NCI-H510A (cell line): ENCODE measurements at regions not wholly inside any gene's neighbourhood (a gene's known extent, or its start where the extent isn't known, plus 50 kb on each side); places are given as distances from the start of the nearest gene placed in this dataset.
"Not testable (repeated sequence)": the region's sequence is repeated elsewhere in the genome, so short reads cannot be mapped to it uniquely, and the experiment has no call there.

Experiments
- DNase-seq: peaks from one replicate; lab custom pipeline; 2025; lab: John Stamatoyannopoulos, UW

DNA sequence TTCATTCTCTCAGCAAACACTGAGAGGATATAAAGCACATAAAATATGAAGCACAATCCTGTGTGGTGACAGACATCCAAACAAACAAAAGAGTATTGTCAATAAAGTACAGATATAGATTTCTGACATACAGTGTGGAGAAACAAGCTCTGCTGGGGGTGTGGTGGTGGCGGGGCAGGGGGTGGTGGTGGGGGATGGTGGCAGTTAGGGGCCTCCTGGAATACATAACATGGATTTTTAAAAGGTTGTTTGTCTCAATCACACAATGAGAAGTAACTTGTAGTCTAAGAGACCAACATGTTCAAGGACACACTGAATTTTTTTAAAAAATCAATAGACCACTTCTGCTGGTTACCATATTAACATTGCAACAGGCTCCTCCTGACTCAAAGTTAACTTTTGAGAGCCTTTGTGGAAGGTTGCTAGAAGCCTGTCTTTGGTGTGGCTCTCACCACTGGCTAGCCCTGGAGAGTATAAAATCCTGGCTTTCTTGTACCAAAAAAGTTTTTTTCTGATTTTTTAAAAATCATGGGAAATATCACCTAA, 1197.4 kb downstream of the SUCLG1 start:
- DNase-seq: no peak

- no peak for DNase-seq
Observed at GRCh38 chr2:83253848-83254247, 1205.2 kb downstream of the SUCLG1 start.

DNA sequence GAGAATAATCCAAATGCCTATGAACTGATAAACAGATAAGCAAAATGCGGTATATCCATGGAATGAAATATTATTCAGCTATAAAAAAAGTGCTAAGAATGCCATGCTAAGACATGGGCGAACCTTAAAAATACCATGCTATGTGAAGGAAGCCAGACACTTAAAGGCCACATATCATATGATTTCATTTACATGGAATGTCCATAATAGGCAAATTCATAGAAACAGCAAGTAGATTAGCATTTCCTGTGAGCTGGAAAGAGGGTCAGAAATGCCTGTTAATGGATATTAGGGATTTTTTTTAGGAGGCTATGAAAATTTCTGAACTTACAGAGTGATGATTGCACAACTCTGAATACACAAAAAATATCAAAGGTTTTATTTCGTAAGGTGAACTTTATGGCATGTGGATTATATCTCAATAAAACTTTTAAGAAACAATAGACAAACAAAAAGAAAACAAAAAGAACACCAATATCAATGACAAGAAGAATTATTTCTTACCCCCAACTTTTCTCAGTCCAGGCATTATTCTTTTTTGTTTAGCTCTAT, 1207.7 kb downstream of the SUCLG1 start:
- no peak for DNase-seq

- not testable (repeated sequence) for DNase-seq
Observed at GRCh38 chr2:83245806-83246537, 1213.1 kb downstream of the SUCLG1 start.

DNA sequence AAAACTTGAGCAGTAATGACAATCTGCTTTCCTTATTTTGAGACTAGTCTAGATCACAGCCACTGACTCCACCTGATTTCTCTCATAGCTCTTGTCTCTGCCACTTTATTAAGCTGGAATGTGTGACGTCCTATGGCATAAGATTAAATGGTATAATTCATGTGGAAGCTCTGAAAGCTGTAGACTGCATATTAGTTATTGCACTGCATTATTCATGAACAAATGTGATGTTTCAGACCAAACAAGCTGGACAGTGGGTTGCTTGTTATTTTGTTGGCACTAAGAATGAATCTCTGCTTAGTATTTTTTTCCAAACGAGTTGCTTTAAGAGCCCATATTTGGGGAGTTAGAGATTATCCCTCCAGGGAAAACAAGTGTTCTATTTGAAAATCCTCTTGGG, 1218.5 kb downstream of the SUCLG1 start:
- DNase-seq: no peak

DNA sequence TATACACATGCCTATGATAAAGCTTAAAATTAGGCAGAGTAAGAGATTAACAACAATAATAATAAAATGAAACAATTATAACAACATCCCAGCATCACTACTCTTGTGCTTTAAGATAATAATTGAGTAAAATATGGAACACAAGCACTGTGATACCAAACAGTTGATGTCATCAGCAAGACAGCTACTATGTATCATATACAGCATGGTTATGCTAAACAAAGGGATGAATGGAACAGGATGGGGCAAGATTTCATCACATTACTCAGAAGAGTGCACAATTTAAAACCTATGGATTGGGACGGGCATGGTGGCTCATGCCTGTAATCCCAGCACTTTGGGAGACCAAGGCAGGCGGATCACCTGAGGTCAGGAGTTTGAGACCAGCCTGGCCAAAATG, 1221.0 kb downstream of the SUCLG1 start:
- no peak for DNase-seq

DNA sequence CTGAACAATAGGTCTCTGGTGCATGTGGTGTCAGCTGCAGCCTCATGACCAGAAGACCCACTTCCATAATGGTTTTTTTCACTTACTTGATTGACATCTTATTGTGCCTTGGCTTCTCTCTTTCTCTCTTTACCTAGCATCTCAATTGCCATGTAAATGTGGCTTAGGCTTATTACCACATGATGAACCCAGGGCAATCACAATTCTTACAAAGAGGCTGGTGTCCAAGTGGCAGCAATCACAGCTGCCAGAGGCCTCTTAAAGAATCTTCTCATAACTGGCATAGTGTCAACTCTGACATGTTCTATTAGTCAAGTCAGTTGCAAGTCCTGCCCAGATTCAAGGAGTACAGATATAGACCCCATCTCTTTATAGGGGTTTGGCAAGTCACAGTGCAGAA, 1224.8 kb downstream of the SUCLG1 start:
- no peak for DNase-seq

- no peak for DNase-seq
Observed at GRCh38 chr2:83233781-83234180, 1225.3 kb downstream of the SUCLG1 start.

DNA sequence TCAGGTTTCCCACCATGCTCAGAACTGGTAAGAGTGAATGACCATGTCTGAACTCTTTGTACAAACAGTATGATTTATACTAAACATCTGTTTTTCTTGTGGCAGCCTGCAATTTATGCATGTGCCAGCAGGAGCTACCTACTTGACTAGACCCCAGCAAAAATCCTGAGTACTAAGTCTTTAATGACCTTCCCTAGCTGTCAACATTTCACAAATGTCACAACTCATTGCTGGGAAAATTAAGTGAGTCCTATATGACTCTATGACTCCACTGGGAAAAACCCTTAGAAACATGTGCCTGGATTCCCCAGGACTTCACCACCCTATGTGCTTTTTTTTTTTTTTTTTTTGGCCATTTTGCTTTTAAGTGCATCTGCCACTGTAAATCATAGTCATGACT, 1225.8 kb downstream of the SUCLG1 start:
- DNase-seq: no peak

DNA sequence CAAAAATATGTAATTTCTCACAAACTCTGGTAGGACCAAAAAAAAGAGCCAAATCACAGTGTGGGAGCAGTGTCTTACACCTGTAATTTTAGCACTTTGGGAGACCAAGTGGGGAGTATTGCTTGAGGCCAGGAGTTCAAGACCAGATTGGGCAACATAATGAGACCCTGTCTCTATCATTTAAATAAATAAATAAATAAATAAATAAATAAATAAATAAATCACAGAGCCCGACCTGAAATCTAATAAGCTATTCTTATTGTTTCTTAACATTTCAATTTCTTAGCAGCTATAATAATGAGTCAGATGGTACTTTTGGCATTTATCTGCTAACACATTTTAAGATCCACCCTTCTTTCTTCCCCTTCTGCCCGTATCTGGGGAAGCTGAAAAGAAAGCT, 1229.6 kb downstream of the SUCLG1 start:
- no peak for DNase-seq

DNA sequence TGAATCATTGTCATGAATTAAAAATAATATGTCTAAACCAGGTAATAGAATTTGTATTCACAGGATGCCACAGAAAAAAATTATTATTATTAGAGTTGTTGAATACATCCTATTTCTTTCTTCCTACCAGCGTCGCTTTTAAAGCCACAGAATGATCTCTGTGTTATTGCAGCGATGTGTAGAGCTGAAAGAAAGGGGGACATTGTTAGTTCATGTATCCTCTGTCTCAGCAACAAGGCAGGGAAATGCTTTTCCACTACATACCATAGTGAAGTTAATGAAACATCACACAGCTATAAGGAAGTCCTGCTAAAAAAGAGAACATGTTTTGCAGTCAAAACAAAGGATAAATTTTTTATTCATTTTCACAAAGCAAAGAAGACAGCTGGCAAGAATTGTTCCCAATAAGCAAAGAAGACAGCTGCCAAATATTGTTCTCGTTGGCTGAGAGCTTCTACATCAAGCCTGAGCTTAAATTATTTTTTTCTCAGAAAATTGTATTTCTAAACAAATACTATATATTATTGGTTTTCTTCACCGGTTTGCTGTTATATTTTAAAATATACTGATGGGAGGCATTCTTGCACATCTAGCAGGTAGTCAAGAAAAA, 1234.4 kb downstream of the SUCLG1 start:
- DNase-seq: no peak

- DNase-seq: no peak
Observed at GRCh38 chr2:83221258-83221657, 1237.8 kb downstream of the SUCLG1 start.

DNA sequence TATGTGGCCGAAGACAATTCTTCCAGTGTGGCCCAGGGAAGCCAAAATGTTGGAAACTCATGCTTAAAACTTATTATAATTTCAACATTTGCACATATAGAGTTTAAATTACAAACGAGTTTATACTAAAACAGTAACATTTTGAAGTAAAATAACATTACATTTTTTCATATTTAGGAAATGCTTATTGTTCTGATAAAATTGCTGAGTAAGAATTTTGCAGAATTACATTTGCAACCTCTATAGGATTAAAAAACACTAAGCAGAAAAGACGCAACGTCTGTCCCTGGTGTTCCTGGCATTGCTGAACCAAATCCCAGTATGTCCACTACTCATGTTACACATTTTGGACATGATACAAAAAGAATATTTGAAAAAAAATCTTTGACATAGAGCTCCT, 1241.2 kb downstream of the SUCLG1 start:
- no peak for DNase-seq

- no peak for DNase-seq
Observed at GRCh38 chr2:83196225-83196624, 1262.9 kb downstream of the SUCLG1 start.

DNA sequence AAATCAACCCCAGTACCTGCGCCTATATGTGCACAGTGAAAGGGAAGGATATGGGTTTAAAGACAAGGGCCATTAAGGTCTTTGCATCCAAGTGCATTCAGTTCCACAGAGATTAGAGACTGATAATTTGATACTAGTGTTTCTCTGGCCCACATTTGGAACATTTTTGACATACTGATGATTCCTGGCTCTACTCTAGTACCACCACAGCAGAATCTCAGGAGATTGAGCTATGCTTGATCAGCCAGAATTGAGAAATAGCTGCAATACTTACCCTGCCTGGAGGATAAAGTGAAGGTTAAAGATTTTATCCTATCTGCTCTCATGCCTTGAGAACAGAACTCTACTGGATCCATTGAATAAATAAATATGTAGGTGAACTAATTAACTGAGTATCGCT, 1267.8 kb downstream of the SUCLG1 start:
- DNase-seq: no peak

DNA sequence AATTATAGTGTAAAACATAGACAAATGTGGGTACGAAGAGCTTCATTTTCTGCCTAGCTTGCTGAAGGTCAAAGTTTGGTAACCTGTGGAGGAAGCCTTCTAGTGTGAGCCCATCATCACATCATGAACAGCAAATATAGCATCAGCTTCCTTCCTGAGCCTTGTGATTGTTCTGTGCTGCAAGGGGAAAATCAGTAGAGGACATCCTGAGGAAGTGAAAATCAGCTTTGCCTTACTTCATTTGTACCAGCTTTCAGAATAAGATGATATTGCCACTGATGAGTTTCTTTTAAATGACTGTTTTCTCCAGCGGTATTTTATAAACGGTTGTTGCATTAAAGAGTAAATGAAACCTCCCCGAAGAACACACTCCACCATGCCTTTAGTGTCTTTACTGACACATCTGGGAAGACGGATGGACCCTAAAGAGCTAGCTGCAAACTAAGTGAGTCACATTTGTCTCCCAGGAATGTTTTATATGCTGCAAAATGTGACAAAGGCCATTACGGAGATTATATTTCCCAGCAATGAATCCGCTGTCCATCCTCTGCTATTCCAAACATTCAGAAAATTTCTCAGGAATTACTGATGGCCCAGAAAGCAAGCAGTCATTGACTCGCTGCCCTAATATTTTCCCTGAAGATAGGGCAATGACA, 1272.8 kb downstream of the SUCLG1 start:
- no peak for DNase-seq

- not testable (repeated sequence) for DNase-seq
Observed at GRCh38 chr2:83180862-83181530, 1278.1 kb downstream of the SUCLG1 start.

GRCh38 chr2:83176539-83176938, 1282.5 kb downstream of the SUCLG1 start:
- no peak for DNase-seq

GRCh38 chr2:83172841-83173240, 1286.2 kb downstream of the SUCLG1 start:
- DNase-seq: no peak

DNA sequence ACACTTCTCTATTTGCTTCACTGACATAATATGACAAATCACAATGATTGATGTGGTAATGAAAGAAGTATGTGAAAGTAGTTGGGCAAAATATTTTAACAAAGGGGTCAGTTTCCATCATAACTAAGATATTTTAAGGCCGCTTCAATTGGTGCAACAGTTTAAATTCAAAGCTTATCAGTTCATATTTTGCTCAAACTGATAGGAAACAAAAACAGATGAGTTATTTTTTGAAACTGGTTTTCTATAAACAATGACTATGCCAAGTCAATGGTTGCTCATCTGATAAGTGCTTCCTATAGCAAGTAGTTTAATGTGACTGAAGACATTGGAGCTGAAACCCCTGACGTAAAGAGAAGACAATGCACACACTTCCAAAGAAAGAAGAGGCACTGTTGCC, 1290.7 kb downstream of the SUCLG1 start:
- DNase-seq: no peak

- DNase-seq: no peak
Observed at GRCh38 chr2:83162421-83162820, 1296.7 kb downstream of the SUCLG1 start.

DNA sequence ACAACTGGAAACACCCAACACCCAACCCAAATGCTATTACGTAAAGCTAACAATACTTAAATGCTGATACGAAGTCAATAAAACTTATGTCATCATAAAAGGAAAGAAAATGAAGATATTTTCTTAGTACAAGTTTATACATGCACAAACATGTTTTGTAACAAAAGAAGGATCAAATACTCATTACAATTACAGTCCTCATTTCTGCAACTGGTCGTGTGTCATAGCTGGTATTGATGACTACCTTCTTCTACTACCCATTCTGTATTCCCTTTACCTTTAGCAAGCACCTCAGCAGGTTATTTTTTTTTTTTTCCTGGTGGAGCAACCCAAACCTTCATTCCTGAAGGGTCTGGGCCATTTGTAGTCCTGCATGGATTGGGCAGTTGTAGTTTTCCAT, 1298.5 kb downstream of the SUCLG1 start:
- DNase-seq: no peak
